Heart left ventricle (tissue), 16 donors: ENCODE measurements at regions not wholly inside any gene's neighbourhood (a gene's known extent, or its start where the extent isn't known, plus 50 kb on each side); places are given as distances from the start of the nearest gene placed in this dataset.

Experiments
- ATAC-seq, 4 donors: fragments of 200-7000 bp; cut with Tn5 transposase; one replicate each; pipeline ENCODE4 v1.9.1; 2020 to 2022; ENCODE audit warnings: moderate library complexity in 4 of 4, mild to moderate bottlenecking in 3 of 4, moderate number of reproducible peaks in 1 of 4
- DNase-seq, 5 donors: peaks; one replicate each; pipeline ENCODE4 v3.0.0-alpha.2; 2020
- H3K27ac ChIP-seq, 12 donors: fragments of 200-600 bp; sonication (generic) in 4 of 12; one replicate each; pipeline versions ENCODE4 v1.5.0 to v1.8.0; 2016 to 2022; ENCODE audit warnings: mild to moderate bottlenecking in 2 of 12
- H3K27me3 ChIP-seq, 9 donors: fragments of 200-600 bp; sonication (generic) in 2 of 9; one replicate each; pipeline versions ENCODE4 v1.5.1 to v1.8.0; 2016 to 2022; ENCODE audit warnings: mild to moderate bottlenecking in 3 of 9
- H3K36me3 ChIP-seq, 9 donors: fragments of 200-600 bp; sonication (generic) in 2 of 9; one replicate each; pipeline versions ENCODE4 v1.5.0 to v1.8.0; 2018 to 2022; ENCODE audit warnings: mild to moderate bottlenecking in 2 of 9
- H3K4me1 ChIP-seq, 12 donors: fragments of 200-600 bp; sonication (generic) in 4 of 12; one replicate each; pipeline versions ENCODE4 v1.5.0 to v1.8.0; 2016 to 2022; ENCODE audit warnings: mild to moderate bottlenecking in 3 of 12
- H3K4me3 ChIP-seq, 12 donors: fragments of 200-600 bp; sonication (generic) in 4 of 12; one replicate each; pipeline versions ENCODE4 v1.5.0 to v1.8.0; 2017 to 2022; ENCODE audit warnings: mild to moderate bottlenecking in 9 of 12, moderate library complexity in 4 of 12
- H3K9me3 ChIP-seq, 12 donors: fragments of 200-600 bp; sonication (generic) in 4 of 12; one replicate each; pipeline versions ENCODE4 v1.5.0 to v1.8.0; 2016 to 2022; ENCODE audit warnings: mild to moderate bottlenecking in 1 of 12
- CTCF ChIP-seq, 12 donors: fragments of 200-600 bp; sonication (generic) in 4 of 12; IDR thresholded peaks; one replicate each; pipeline versions ENCODE4 v1.5.0 to v1.8.0; 2018 to 2022; ENCODE audit warnings: antibody characterized with exemption in 12 of 12, mild to moderate bottlenecking in 5 of 12
- POLR2A ChIP-seq, 2 donors: fragments of 450-650 bp; IDR thresholded peaks; one replicate each; pipeline ENCODE4 v1.6.1; 2017; ENCODE audit warnings: antibody characterized with exemption in 2 of 2, mild to moderate bottlenecking in 2 of 2, moderate library complexity in 2 of 2
- WGBS, 4 donors: extraction: QIAGEN DNeasy Blood & Tissue Kit in 2 of 4; methylation state at CpG; one replicate each; pipeline versions ENCODE4 v1.1.5 to v1.1.7; 2013 to 2018; 5-methylcytosine and 5-hydroxymethylcytosine counted together
- intact Hi-C, 10 donors: fragments of 100-400 bp; cut with DNase I; formaldehyde crosslinking; loops; one replicate each; pipeline versions ENCODE4 v1.11.1 to v1.14.2; 2022
- donor health status: ischemic (EF 13 %, LVEDD 7.1; RV severe dilation, severe dysfunction).
- donor health status: healthy with polysubstance abuse.
- donor health status: DM: no; HTN: yes; CAD: no.
- donor health status: DM: no; HTN: no; CAD: no.
- donor health status: ischemic (EF 25% LVEDD 6.9; RV normal size, moderate dysfunction).
- donor health status: ischemic (EF 25% LVEDD 5.7; RV mildly dilated, moderate dysfunction).
- donor health status: healthy.
- donor health status: DM: yes; HTN: yes; CAD: no.
- donor health status: ischemic (EF 35%, LVEDD 5.7; RV mildly dilated, moderate dysfunction).
- donor health status: nonischemic (EF 11% LVEDD 7.7; RV severe dilation, severe dysfunction).
- donor health status: DM: yes; HTN: yes; CAD: no.
- donor health status: PGD.
- donor health status: ischemic (EF 29% LVEDD 5.4; RV normal size, mild dysfunction).
- donor health status: nonischemic (EF 23%, LVEDD 6.1; RV moderate dilation, normal function).

DNA sequence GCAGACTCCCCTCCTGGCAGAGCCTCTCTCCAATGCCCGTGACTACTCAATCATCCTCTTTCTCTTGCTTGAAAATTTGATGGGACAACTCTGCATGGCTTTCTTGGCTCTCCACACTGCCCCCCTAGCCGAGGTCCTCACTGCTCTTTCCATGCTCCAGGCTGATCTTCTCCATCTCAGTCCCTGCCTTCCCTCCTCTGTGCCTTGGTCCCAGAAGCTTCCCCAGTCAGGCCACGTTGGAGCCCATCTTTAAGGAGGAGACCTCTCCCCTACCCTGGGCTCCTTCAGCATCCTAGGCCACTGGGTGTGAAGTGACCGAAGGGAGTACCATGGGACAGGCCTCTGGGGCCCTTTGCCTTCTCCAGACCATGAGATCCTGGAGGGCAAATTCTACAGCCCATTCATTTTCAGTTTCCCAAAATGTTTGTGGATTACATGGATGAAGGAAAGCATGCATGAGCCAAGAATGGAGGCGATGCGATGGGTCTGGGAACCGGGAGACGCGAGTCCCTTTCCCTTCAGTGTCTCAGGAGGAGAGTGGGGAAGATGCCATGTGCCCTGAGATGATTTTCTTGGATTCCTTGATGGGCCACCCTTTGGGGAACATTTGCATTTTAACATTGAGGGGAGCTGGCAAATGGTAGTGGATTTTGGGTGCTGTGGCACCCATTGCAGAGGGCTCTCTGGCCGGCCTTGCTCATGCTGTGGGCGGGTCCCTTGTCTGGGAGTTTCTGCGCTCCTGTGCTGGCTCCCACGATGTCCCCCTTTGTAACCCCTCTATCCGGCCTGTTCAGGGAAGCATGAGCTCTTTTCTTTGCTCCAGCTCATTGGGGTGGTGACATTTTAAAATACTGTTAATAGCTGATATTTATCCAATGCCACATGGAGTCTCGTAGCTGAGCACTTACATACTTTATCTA lies 376.6 kb downstream of the RPS24 start:
- Histone ChIP-seq H3K27ac (no peak overlapping the region), H3K27me3 (peaks cover 0 to 12% (median 0%) of the 10 kb centered on the region in 9 donors), H3K4me1 (peaks cover 0 to 50% (median 26%) of the 10 kb centered on the region in 12 donors), H3K9me3 (no peaks in the 10 kb centered on the region), H3K36me3 (no peaks in the 10 kb centered on the region), H3K4me3 (no peak overlapping the region)
- WGBS, 4 donors = 93 to 94% (median 94%) methylated on average over 15 of the region's 15 CpGs
- intact Hi-C loops = no loop called here
- TF ChIP-seq POLR2A (IDR thresholded peaks at IDR 0.05) (no peak), CTCF (IDR thresholded peaks at IDR 0.05) (no peak)
- DNase-seq (no peak), ATAC-seq (no peak)

DNA sequence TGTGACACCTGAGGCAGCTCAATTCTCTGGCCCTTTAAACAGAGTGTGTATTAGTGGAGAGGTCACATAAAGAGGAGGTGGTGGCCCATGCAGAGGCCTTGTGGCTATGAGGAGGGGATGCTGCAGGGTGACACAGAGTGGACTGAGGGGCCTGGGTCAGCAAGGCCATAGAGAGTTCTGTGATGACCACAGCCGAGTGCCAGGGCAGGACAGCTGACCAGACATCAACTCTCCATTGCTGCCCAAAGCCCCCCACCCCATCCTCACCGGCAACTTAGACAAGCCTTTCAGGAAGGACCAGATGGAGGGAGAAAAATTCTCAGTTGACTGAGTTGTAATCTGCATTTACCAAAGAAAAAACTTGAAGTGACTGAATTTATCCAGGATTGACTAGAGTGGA lies 378.1 kb downstream of the RPS24 start:
- 86 to 90% (median 88%) methylated on average over 2 of the region's 2 CpGs for WGBS, 4 donors
- intact Hi-C loops = no loop called here

DNA sequence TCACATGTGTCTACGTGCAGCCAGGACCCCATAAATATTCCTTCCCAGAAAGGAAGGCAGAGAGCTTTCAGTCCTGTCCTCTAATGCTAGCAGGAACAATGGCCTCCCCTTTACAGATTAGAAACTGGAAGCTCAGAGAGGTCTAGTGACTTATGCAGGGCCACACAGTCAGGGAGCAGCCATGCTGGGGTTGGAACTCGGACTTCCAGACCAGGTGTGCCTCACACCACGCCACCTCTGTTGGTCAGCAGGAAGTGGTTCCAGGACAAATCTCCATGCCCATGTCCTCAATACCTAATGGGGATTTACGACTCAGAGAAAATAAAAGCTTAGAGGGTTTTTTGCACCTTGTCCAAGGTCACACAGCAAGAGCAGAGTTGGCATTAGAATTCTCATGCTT lies 378.9 kb downstream of the RPS24 start:
- H3K9me3 ChIP-seq = no peaks in the 10 kb centered on the region
- intact Hi-C loops = no loop called here

More for the DNA sequence above, 378.1 kb downstream of the RPS24 start:
- H3K36me3 ChIP-seq = no peaks in the 10 kb centered on the region
- peaks cover 0 to 8% (median 0%) of the 10 kb centered on the region in 9 donors for H3K27me3 ChIP-seq
- no peak for ATAC-seq
- H3K4me1 ChIP-seq = peaks cover 0 to 38% (median 22%) of the 10 kb centered on the region in 12 donors
- no peaks in the 10 kb centered on the region for H3K9me3 ChIP-seq
- H3K27ac ChIP-seq = no peak overlapping the region
- TF ChIP-seq POLR2A (IDR thresholded peaks at IDR 0.05) (no peak), CTCF (IDR thresholded peaks at IDR 0.05) (no peak)
- no peak overlapping the region for H3K4me3 ChIP-seq
- DNase-seq = no peak

More for the DNA sequence above, 378.9 kb downstream of the RPS24 start:
- Histone ChIP-seq H3K27me3 (no peaks in the 10 kb centered on the region), H3K36me3 (no peaks in the 10 kb centered on the region), H3K4me1 (peaks cover 0 to 31% (median 16%) of the 10 kb centered on the region in 12 donors), H3K27ac (no peak overlapping the region), H3K4me3 (no peak overlapping the region)
- DNase-seq (no peak), ATAC-seq (no peak)
- WGBS, 4 donors = 75 to 93% (median 79%) methylated on average over 4 of the region's 4 CpGs
- TF ChIP-seq POLR2A (IDR thresholded peaks at IDR 0.05) = no peak
- TF ChIP-seq CTCF (IDR thresholded peaks at IDR 0.05) = no peak
